ENCODE measurements at regions not wholly inside any gene's neighbourhood (a gene's known extent, or its start where the extent isn't known, plus 50 kb on each side); places are given as distances from the start of the nearest gene placed in this dataset.

DNA sequence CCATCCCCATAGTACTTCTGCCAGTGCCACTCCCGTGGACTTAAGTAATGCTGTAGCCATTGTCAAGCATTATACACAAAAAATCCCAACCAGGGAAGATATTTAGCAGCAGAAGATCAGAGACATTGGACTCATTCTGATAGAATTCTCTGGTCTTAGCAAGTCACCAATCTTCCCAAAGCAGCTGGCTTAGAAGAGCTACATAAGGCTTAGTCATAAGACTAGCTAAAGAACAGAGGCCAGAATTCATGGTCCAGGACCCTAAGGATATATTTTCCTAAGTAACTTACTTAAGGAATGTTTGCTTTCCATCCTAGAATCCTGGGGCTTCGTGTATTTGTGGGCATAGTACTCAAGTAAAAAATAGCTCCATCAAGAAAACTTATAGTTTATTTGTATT lies 100.3 kb upstream of the SLIT2 start:
- TF ChIP-seq, protein P1, sequence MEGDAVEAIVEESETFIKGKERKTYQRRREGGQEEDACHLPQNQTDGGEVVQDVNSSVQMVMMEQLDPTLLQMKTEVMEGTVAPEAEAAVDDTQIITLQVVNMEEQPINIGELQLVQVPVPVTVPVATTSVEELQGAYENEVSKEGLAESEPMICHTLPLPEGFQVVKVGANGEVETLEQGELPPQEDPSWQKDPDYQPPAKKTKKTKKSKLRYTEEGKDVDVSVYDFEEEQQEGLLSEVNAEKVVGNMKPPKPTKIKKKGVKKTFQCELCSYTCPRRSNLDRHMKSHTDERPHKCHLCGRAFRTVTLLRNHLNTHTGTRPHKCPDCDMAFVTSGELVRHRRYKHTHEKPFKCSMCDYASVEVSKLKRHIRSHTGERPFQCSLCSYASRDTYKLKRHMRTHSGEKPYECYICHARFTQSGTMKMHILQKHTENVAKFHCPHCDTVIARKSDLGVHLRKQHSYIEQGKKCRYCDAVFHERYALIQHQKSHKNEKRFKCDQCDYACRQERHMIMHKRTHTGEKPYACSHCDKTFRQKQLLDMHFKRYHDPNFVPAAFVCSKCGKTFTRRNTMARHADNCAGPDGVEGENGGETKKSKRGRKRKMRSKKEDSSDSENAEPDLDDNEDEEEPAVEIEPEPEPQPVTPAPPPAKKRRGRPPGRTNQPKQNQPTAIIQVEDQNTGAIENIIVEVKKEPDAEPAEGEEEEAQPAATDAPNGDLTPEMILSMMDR (conservative IDR thresholded peaks at IDR 0.05): no peak
- no peak for TF ChIP-seq EZH2 (IDR thresholded peaks at IDR 0.05; ENCODE audit: low read depth)

Data from PC-9 (cell line).